Ammon's horn (tissue), 1 donor: ENCODE measurements at regions not wholly inside any gene's neighbourhood (a gene's known extent, or its start where the extent isn't known, plus 50 kb on each side); places are given as distances from the start of the nearest gene placed in this dataset.
A peak's percentile ranks its signal among the peaks of the same experiment; 100 is the strongest.
"Not testable (repeated sequence)": the region's sequence is repeated elsewhere in the genome, so short reads cannot be mapped to it uniquely, and the experiment has no call there.

ENCODE experiments used
- DNase-seq: peaks from one replicate; pipeline ENCODE4 v3.0.0-alpha.2; 2016; ENCODE audit warnings: low spot score

- DNase-seq, result not testable (repeated sequence)
Observed at GRCh38 chr1:224029286-224030025, 84.5 kb upstream of the FBXO28 start.

GRCh38 chr1:224028802-224029201 is 85.1 kb upstream of the FBXO28 start:
- not testable (repeated sequence) for DNase-seq

GRCh38 chr1:224023122-224023521 is 90.8 kb upstream of the FBXO28 start:
- not testable (repeated sequence) for DNase-seq

DNA sequence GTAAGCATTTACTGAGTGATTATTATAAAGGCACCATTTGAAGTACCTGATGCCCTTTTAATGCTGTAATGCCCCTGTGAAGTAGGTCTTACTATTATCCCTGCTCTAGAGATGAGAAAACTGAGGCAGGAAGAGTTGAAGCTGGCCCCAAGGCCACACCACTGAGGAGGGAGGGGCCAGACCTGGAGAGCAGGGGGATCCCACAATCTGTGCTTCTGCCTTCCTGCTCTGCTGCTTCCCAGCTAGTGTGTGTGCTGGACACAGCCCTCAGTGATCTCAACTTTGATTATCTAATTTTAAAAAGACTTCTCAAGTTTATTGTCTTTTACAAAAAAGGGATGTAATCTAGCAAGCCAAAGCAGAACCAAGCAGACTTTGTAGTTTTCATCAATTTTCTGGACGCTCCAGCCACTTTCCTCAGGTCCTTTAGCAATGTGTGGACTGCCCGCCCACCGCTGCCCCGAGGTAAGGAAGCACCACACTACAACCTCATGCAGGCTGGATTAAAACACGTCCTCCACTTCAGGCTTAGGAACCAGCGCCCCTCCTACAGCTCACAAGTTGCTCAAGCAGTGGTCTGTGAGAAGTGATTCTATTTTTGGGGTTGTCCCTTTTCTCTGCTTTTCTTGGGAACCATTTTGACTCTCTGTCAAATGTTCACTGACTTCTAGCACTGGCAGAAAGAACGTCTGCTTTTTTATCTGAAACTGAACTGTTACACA is 91.5 kb upstream of the FBXO28 start:
- not testable (repeated sequence) for DNase-seq

- not testable (repeated sequence) for DNase-seq
Observed at GRCh38 chr1:224019866-224020265, 94.0 kb upstream of the FBXO28 start.

GRCh38 chr1:224015782-224016181 is 98.1 kb upstream of the FBXO28 start:
- not testable (repeated sequence) for DNase-seq

- DNase-seq, result no peak
Observed at GRCh38 chr1:224014330-224014649, 99.6 kb upstream of the FBXO28 start.

DNA sequence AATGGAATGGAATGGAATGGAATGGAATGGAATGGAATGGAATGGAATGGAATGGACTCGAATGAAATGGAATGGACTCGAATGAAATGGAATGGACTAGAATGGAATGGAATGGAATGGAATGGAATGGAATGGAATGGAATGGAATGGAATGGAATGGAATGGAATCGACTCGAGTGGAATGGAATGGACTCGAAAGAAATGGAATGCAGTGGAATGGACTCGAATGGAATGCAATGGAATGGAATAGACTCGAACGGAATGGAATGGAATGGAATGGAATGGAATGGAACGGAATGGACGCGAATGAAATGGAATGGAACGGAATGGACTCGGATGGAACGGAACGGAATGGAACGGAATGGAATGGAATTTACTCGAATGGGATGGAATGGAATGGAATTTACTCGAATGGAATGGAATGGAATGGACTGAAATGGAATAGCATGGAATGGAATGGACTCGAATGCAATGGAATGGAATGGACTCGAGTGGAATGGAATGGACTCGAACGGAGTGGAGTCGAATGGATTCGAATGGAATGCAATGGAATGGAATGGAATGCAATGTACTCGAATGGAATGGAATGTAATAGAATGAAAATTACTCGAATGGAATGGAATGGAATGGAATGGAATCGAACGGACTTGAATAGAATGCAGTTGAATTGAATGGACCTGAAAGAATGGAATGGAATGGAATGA is 100.1 kb upstream of the FBXO28 start:
- not testable (repeated sequence) for DNase-seq

DNA sequence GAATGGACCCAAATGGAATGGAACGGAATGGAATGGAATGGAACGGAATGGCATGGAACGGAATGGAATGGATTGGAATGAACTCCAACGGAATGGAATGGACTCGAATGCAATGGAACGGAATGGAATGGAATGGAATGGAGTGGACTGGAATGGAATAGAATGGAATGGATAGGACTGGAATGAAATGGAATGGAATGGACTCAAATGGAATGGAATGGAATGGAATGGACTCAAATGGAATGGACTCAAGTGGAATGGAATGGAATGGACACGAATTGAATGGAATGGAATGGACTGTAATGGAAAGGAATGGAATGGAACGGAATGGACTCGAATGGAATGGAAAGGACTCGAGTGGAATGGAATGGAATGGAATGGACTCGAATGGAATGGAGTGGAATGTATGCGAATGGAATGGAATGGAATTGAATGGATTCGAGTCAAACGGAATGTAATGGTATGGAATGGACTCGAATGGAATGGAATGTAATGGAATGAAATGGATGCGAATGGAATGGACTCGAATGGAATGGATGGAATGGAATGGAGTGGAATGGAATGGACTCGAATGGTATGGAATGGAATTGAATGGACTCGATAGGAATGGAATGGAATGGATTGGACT is 101.0 kb upstream of the FBXO28 start:
- not testable (repeated sequence) for DNase-seq

GRCh38 chr1:224012162-224012561 is 101.7 kb upstream of the FBXO28 start:
- DNase-seq, result not testable (repeated sequence)

GRCh38 chr1:224011751-224012150 is 102.2 kb upstream of the FBXO28 start:
- DNase-seq, result not testable (repeated sequence)

DNA sequence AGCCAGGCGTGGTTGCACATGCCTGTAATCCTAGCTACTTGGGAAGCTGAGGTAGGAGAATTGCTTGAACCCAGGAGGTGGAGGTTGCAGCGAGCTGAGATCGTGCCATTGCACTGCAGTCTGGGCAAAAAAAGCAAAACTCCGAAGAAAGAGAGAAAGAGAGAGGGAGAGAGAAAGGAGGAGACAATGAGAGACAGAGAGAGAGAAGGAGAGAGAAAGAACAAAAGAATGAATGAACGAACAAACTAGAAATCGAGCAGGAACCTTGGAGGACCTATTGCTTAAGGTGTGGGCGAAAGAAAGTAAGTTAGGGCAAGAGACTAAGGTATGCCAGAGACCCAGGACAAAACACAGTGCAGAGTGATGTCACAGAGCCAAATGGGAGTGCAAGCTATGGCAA is 102.8 kb upstream of the FBXO28 start:
- not testable (repeated sequence) for DNase-seq

GRCh38 chr1:224005973-224006372 is 107.9 kb upstream of the FBXO28 start:
- not testable (repeated sequence) for DNase-seq

GRCh38 chr1:224004552-224005315 is 109.2 kb upstream of the FBXO28 start:
- DNase-seq, result not testable (repeated sequence)

GRCh38 chr1:224003896-224004295 is 110.0 kb upstream of the FBXO28 start:
- DNase-seq, result not testable (repeated sequence)

DNA sequence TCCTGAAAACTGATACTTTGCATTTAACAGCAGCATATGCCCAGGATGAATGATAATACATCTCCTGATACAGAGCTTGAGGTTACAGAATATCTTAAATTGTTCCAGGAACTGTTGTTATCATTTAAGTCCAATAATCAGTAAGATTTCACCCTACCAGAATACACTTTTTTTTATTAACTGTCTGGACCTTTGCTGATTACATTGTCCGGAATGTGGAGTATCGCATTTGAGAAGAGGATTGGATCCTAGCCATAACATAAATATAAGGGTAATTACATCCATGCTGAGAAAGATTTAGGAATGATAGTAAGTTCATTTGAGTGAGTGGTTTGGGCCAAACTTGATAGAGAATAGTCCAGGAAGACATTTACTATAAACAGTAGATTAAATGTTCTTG is 112.2 kb upstream of the FBXO28 start:
- not testable (repeated sequence) for DNase-seq

DNA sequence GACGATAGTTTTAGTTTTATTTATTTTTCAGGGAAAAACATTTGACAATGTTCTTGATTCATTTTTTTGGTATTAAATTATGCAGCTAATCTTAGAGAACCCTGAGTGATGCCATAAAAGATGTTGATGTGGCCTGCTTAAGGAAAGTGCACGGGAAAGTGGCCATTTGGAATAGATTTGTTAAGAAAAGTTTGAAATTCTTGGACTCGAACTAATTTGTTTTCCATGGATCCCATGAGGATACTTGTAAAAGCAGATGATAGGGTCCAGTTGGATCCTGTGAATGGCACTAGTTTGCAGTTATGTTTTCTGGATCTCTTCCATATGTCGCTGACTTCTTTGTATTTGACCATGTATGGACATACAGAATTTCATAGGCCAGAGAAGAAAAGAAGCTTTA is 114.2 kb upstream of the FBXO28 start:
- DNase-seq, result not testable (repeated sequence)

DNA sequence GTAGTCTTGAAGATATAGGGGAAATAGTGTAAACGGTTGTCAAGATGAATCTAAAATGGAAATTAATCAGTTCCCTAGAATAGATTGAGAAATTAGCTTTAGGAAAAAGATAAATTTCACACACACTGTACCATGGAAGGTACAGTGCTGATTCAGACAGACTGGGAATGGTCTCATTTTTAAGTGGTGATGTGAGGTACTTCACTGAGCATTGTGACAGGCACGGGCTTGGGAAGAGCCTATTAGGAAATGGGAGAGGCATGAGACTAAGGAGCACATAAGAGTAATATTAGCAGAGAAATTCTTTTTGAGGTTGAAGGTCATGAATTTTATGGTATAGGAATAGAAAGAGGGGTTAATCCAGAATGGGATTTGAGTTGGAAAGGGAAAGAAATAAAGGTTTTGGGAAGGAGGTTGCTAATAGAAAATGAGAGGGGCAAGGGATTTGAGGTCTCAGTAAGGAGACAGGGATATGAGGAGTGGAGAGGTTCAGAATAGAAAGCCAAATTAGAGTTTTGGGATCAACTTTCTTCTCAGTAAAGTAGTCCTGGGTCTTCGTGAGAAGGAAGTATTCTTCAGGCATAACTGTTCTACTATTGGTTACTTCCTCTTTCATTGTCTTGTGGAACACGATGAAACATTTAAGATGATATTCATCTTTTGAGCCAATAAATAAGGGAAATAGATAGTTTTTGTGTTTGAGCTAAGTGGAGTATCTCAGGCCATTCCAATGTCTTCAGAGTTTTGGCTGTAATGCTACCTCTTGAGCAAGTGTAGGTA is 115.0 kb upstream of the FBXO28 start:
- DNase-seq, result not testable (repeated sequence)

DNA sequence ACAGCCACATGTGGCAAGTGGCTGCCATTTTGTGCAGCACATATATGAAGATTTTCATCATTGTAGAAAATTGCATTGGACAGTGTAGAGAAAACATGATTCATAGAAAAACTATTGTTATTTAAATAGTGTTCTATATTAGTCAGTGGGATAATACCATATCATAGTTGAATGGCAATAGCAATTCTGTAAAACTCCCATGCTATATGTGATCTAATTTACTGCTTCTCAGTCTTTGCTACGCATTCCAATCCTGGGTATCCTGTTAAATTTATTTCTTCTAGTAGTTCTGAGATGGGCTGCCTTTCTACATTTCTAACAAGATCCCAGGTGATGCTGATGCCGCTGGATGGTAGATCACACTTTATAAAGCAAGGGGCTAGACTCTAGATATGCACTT is 117.5 kb upstream of the FBXO28 start:
- not testable (repeated sequence) for DNase-seq

DNA sequence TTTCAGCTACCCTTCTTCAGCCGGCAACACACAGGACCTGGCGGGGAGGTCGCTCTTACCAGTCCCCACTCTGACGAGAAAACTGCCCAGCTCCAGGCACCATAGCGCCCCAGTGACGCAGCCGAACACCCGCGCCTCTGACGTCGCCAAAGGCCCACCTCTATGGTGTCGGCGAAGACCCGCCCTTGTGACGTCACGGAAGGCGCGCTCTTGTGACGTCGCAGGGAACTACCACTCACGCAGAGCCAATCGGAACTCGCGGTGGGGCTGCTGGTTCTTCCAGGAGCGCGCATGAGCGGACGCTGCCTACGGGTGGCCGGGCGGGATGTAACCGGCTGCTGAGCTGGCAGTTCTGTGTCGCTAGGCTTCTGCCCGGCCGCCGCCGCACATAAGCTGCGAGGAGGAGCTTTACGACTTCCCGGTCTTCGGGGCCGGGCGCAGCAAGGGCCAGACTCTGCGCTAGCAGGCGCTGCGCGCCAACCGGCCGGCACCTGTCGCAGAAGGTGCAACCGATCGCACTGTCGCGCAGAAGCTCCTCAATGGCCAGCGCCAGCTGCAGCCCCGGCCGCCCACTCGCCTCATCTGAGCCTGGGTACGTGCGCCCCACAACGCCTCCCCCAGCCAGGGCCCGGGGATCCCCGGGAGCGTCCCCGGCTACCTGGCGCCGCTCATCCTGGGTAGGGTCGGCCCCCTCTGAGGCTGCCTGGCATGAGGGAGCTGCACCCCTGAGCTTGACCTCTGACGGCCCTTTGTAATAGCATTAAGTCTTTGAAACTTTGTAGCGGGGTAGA is 121.3 kb upstream of the FBXO28 start:
- peak; percentile 99 for DNase-seq
